ENCODE measurements at regions not wholly inside any gene's neighbourhood (a gene's known extent, or its start where the extent isn't known, plus 50 kb on each side); places are given as distances from the start of the nearest gene placed in this dataset.

- TF ChIP-seq CTCF (IDR thresholded peaks at IDR 0.05; ENCODE audit: low read depth, low read length, missing input control) (no peak), GABPA (IDR thresholded peaks at IDR 0.05 in 1 of 2, conservative IDR thresholded peaks at IDR 0.05 in 1 of 2) (no peak), SP1 (IDR thresholded peaks at IDR 0.05) (no peak), ATF3 (IDR thresholded peaks at IDR 0.05) (no peak), TAF1 (conservative IDR thresholded peaks at IDR 0.05) (no peak), YY1 (IDR thresholded peaks at IDR 0.05) (no peak), JUND (IDR thresholded peaks at IDR 0.05) (no peak)
Observed at GRCh38 chr2:19033240-19033639, 325.2 kb downstream of the OSR1 start.

All from liver (tissue), 3 donors.